DND-41 (cell line): ENCODE measurements at regions not wholly inside any gene's neighbourhood (a gene's known extent, or its start where the extent isn't known, plus 50 kb on each side); places are given as distances from the start of the nearest gene placed in this dataset.

Experiments used
- ATAC-seq: fragments of 200-7000 bp; cut with Tn5 transposase; 3 replicates; pipeline ENCODE4 v1.9.1; 2021; ENCODE audit warnings: low read depth; ENCODE audit not compliant: insufficient read depth
- DNase-seq: peaks from one replicate; pipeline ENCODE4 v3.0.0-alpha.2; 2020
- H2AFZ ChIP-seq: 2 replicates; pipeline ENCODE4 v1.6.0; 2012; ENCODE audit warnings: low read depth, low read length
- H3K27ac ChIP-seq: 2 replicates; pipeline ENCODE4 v1.5.1; 2012; ENCODE audit warnings: low read length, inconsistent platforms
- H3K27me3 ChIP-seq: fragments of 200-600 bp; sonication (generic); 2 replicates; pipeline ENCODE4 v1.6.0; 2012; ENCODE audit warnings: low read length, mild to moderate bottlenecking, inconsistent platforms; ENCODE audit not compliant: insufficient read depth, poor library complexity
- H3K36me3 ChIP-seq: 2 replicates; pipeline ENCODE4 v1.5.1; 2012; ENCODE audit warnings: low read length, inconsistent platforms; ENCODE audit not compliant: insufficient read depth
- H3K4me1 ChIP-seq: 2 replicates; pipeline ENCODE4 v1.5.1; 2012; ENCODE audit warnings: mild to moderate bottlenecking, low read length; ENCODE audit not compliant: insufficient read depth
- H3K4me2 ChIP-seq: 2 replicates; pipeline ENCODE4 v1.6.0; 2012; ENCODE audit warnings: mild to moderate bottlenecking, moderate library complexity, low read length, inconsistent platforms; ENCODE audit not compliant: insufficient read depth
- H3K4me3 ChIP-seq, 2 experiments: fragments of 200-600 bp in 1 of 2; shearing (Covaris generic) in 1 of 2; 2 replicates each; pipeline ENCODE4 v1.5.1; 2012 to 2016; ENCODE audit warnings: inconsistent platforms in 2 of 2, low read length in 2 of 2, mild to moderate bottlenecking in 2 of 2, low read depth in 1 of 2, moderate library complexity in 1 of 2
- H3K79me2 ChIP-seq: 2 replicates; pipeline ENCODE4 v1.6.0; 2012; ENCODE audit warnings: low read length, inconsistent platforms; ENCODE audit not compliant: insufficient read depth
- H3K9ac ChIP-seq: 2 replicates; pipeline ENCODE4 v1.6.0; 2012; ENCODE audit warnings: low read depth, mild to moderate bottlenecking, inconsistent platforms, low read length, moderate library complexity
- H3K9me3 ChIP-seq: 2 replicates; pipeline ENCODE4 v1.5.1; 2012; ENCODE audit warnings: low read length, moderate library complexity, mild to moderate bottlenecking, inconsistent platforms; ENCODE audit not compliant: insufficient read depth, severe bottlenecking
- H4K20me1 ChIP-seq: 2 replicates; pipeline ENCODE4 v1.6.0; 2012; ENCODE audit warnings: low read length; ENCODE audit not compliant: insufficient read depth
- EZH2 ChIP-seq: IDR thresholded peaks from 3 replicates; pipeline ENCODE4 v1.6.1; 2012; ENCODE audit warnings: borderline replicate concordance, low read depth, mild to moderate bottlenecking, moderate library complexity, low read length, inconsistent platforms; ENCODE audit not compliant: severe bottlenecking
- TF ChIP-seq, protein P1 (sequence below): IDR thresholded peaks from 2 replicates; pipeline ENCODE4 v1.5.1; 2012; ENCODE audit warnings: borderline replicate concordance, low read length, moderate library complexity, mild to moderate bottlenecking; ENCODE audit not compliant: poor library complexity, severe bottlenecking; ENCODE audit errors: extremely low read depth

DNA sequence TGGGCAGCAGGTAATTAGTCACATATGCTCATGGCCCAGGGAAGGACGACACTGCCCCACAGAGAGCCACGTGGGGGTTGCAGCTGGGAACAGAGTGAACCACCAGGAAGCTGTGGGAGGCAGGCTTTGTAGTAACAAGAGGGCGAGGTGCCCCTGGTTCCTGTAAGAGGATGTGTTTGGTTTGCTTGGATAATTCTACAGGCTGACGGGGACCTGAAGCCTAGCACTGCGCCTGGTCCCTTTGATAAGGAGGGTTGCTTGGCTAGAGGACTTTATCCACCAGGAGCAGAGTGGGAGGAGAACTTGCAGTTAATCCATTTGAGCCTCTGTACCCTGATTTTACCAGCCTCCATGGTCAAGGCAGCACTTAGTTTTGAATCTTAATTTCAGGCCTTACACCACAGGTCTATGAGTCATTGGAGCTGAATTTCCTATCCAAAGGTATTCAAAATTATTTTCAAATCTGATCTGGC lies 67.4 kb upstream of the CLDN10 start:
- Histone ChIP-seq H3K4me1 (no peaks in the 10 kb centered on the region), H3K36me3 (no peaks in the 10 kb centered on the region), H2AFZ (no peak overlapping the region), H3K27me3 (no peaks in the 10 kb centered on the region), H3K4me3 (no peak overlapping the region), H4K20me1 (no peaks in the 10 kb centered on the region), H3K4me2 (no peak overlapping the region), H3K9me3 (no peaks in the 10 kb centered on the region), H3K27ac (no peak overlapping the region), H3K9ac (no peak overlapping the region), H3K79me2 (no peaks in the 10 kb centered on the region)
- ATAC-seq (no peak), DNase-seq (no peak)
- no peak for TF ChIP-seq EZH2
- TF ChIP-seq, protein P1, sequence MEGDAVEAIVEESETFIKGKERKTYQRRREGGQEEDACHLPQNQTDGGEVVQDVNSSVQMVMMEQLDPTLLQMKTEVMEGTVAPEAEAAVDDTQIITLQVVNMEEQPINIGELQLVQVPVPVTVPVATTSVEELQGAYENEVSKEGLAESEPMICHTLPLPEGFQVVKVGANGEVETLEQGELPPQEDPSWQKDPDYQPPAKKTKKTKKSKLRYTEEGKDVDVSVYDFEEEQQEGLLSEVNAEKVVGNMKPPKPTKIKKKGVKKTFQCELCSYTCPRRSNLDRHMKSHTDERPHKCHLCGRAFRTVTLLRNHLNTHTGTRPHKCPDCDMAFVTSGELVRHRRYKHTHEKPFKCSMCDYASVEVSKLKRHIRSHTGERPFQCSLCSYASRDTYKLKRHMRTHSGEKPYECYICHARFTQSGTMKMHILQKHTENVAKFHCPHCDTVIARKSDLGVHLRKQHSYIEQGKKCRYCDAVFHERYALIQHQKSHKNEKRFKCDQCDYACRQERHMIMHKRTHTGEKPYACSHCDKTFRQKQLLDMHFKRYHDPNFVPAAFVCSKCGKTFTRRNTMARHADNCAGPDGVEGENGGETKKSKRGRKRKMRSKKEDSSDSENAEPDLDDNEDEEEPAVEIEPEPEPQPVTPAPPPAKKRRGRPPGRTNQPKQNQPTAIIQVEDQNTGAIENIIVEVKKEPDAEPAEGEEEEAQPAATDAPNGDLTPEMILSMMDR: no peak

DNA sequence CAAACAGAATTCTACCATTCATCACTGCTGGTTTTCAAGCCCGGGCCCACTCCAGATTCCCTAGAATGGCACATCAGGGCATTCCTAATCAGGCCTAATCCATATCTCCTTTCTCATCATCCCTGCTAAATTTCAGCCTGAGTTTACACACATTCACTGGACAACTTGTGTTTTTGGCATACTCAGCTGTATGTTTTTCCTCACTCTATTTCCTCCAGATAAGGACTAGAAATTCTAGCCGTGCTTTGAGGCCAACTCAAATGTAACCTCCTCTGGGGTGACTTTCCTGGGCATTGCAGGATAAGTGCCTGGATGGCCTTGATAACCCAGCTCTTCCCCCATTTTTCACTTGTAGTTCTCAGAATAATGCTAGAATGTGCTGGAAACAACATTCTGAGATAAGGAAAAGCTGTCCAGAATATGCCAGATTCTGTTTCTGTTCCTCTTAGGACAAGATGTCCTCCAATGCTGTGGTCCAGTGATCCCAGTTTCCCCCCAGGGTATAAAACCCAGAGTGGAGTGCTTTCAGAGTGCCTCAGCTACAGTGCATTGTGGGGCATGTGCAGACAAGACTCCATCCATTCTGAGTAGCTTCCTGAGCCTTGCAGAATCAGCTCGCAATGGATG lies 66.9 kb upstream of the CLDN10 start:
- Histone ChIP-seq H3K4me3 (no peak overlapping the region), H3K27ac (no peak overlapping the region), H3K4me2 (no peak overlapping the region), H3K9ac (no peak overlapping the region), H2AFZ (no peak overlapping the region), H3K27me3 (no peaks in the 10 kb centered on the region), H3K36me3 (no peaks in the 10 kb centered on the region), H4K20me1 (no peaks in the 10 kb centered on the region), H3K9me3 (no peaks in the 10 kb centered on the region), H3K4me1 (no peaks in the 10 kb centered on the region), H3K79me2 (no peaks in the 10 kb centered on the region)
- DNase-seq (no peak), ATAC-seq (no peak)
- TF ChIP-seq, protein P1: no peak

DNA sequence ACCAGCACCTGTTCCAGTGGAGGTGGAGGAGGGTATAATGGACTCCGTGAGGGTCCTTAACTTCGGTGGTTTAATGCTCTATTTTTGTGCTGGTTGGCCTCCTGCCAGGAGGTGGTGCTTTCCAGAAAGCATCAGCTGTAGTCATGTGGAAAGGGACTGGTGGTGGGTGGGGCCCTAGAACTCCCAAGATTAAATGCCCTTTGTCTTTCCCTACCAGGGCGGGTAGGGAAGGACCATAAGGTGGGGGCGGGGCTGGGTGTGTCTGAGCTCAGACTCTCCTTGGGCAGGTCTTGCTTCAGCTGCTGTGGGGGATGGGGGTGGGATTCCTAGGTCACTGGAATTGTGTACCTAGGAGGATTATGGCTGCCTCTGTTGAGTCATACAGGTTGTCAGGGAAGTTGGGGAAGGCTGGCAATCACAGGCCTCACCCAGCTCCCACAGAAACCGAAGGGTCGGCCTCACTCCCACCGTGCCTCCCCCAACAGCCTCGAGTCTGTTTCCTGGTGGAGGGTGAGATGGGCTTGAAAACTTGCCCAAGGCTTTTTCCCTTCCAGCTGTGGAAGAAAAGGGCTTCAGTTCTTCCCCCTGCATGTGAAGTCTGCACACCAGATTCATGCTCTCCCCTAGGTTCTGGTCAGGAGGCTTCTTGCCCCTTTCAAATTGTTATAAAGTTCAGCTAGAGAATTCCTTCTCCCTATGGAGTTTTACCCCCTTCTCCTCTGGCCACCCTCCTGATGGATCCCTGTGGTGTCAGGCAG lies 60.3 kb upstream of the CLDN10 start:
- Histone ChIP-seq H3K36me3 (no peaks in the 10 kb centered on the region), H4K20me1 (no peaks in the 10 kb centered on the region), H3K4me1 (no peaks in the 10 kb centered on the region), H3K79me2 (no peaks in the 10 kb centered on the region), H2AFZ (no peak overlapping the region), H3K4me3 (no peak overlapping the region), H3K27me3 (no peaks in the 10 kb centered on the region), H3K9me3 (no peaks in the 10 kb centered on the region), H3K9ac (no peak overlapping the region), H3K4me2 (no peak overlapping the region), H3K27ac (no peak overlapping the region)
- TF ChIP-seq, protein P1: no peak
- TF ChIP-seq EZH2: no peak
- ATAC-seq (no peak), DNase-seq (no peak)
